ENCODE measurements at regions not wholly inside any gene's neighbourhood (a gene's known extent, or its start where the extent isn't known, plus 50 kb on each side); places are given as distances from the start of the nearest gene placed in this dataset.

DNA sequence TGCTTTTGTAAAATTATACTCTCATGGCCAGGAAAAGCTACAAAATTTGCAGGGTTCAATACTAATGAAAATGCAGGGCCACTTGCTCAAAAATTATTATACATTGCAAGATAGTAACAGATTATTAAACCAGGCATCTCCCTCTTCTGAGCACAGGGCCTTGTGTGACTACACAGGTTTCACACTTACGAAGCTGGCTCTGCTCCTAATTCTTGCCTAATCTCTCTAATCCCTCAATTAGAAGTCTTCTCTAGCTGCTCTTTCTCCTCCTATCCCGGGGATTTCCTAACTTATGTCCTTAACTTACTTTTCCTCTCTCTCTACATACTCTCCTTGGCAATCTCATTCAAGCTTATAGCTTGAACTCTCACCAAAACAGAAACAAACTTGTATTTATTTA lies 168.3 kb downstream of the AREG start:
- Histone ChIP-seq H3K27ac (no peak overlapping the region), H3K9ac (no peak overlapping the region), H3K4me3 (IDR thresholded peaks at IDR 0.05; ENCODE audit: insufficient read depth, low read depth, low read length) (no peak overlapping the region), H3K4me2 (no peak overlapping the region), H3K27me3 (ENCODE audit: insufficient read depth, low read depth) (no peaks in the 10 kb centered on the region), H3K79me2 (ENCODE audit: insufficient read depth, low read depth) (no peaks in the 10 kb centered on the region), H2AFZ (ENCODE audit: low read depth) (no peak overlapping the region), H3K36me3 (ENCODE audit: insufficient read depth) (no peaks in the 10 kb centered on the region), H4K20me1 (ENCODE audit: insufficient read depth) (no peaks in the 10 kb centered on the region), H3K4me1 (ENCODE audit: low read depth, poor library complexity, severe bottlenecking) (no peaks in the 10 kb centered on the region)
- TF ChIP-seq, protein P1, sequence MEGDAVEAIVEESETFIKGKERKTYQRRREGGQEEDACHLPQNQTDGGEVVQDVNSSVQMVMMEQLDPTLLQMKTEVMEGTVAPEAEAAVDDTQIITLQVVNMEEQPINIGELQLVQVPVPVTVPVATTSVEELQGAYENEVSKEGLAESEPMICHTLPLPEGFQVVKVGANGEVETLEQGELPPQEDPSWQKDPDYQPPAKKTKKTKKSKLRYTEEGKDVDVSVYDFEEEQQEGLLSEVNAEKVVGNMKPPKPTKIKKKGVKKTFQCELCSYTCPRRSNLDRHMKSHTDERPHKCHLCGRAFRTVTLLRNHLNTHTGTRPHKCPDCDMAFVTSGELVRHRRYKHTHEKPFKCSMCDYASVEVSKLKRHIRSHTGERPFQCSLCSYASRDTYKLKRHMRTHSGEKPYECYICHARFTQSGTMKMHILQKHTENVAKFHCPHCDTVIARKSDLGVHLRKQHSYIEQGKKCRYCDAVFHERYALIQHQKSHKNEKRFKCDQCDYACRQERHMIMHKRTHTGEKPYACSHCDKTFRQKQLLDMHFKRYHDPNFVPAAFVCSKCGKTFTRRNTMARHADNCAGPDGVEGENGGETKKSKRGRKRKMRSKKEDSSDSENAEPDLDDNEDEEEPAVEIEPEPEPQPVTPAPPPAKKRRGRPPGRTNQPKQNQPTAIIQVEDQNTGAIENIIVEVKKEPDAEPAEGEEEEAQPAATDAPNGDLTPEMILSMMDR (conservative IDR thresholded peaks at IDR 0.05; ENCODE audit: low read depth, low read length): no peak

DNA sequence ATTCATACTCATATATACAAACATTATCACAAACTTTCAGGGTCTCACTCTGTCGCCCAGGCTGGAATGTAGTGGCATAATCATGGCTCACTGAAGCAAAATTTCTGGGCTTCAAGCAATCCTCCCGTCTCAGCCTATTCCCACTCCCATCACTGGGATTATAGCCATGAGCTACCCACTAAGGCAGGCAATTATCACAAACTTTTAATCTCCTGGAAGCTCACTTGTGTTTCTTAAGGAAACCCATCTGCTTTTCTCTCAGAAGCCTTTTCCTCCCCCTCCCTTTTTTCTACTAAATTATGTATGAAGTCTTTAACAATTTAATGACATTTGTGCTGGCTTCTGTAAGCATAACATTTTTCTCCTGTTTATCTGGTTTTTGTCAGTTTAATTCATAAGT lies 170.5 kb downstream of the AREG start:
- Histone ChIP-seq H2AFZ (ENCODE audit: low read depth) (no peak overlapping the region), H3K4me3 (IDR thresholded peaks at IDR 0.05; ENCODE audit: insufficient read depth, low read depth, low read length) (no peak overlapping the region), H3K36me3 (ENCODE audit: insufficient read depth) (no peaks in the 10 kb centered on the region), H3K9ac (no peak overlapping the region), H3K79me2 (ENCODE audit: insufficient read depth, low read depth) (no peaks in the 10 kb centered on the region), H3K27me3 (ENCODE audit: insufficient read depth, low read depth) (no peaks in the 10 kb centered on the region), H3K4me1 (ENCODE audit: low read depth, poor library complexity, severe bottlenecking) (no peaks in the 10 kb centered on the region), H3K27ac (no peak overlapping the region), H4K20me1 (ENCODE audit: insufficient read depth) (no peaks in the 10 kb centered on the region), H3K4me2 (no peak overlapping the region)
- TF ChIP-seq, protein P1 (conservative IDR thresholded peaks at IDR 0.05; ENCODE audit: low read depth, low read length): no peak

DNA sequence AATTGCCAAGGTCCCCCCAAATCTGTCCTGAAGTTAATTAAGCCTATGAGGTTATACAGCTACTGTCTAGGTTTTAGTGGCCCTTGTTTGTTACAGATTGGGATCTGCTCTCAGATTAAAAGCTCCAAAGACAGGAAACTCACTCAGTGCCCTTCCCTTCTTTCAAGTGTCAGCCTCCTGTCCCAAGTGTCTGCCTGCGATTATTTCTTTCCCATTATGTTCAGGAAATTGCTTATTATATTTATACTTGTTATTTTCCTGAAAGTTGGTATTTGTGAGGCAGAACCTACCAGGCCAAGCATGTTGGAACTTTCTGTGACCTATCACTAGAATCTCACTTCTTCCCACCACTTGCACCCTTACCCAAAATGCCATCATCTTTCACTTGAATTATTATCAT lies 173.2 kb downstream of the AREG start:
- Histone ChIP-seq H3K27me3 (ENCODE audit: insufficient read depth, low read depth) (no peaks in the 10 kb centered on the region), H2AFZ (ENCODE audit: low read depth) (no peak overlapping the region), H3K36me3 (ENCODE audit: insufficient read depth) (no peaks in the 10 kb centered on the region), H3K79me2 (ENCODE audit: insufficient read depth, low read depth) (no peaks in the 10 kb centered on the region), H3K9ac (no peak overlapping the region), H4K20me1 (ENCODE audit: insufficient read depth) (no peaks in the 10 kb centered on the region), H3K27ac (no peak overlapping the region), H3K4me3 (IDR thresholded peaks at IDR 0.05; ENCODE audit: insufficient read depth, low read depth, low read length) (no peak overlapping the region), H3K4me1 (ENCODE audit: low read depth, poor library complexity, severe bottlenecking) (no peaks in the 10 kb centered on the region), H3K4me2 (no peak overlapping the region)
- TF ChIP-seq, protein P1 (conservative IDR thresholded peaks at IDR 0.05; ENCODE audit: low read depth, low read length): no peak

DNA sequence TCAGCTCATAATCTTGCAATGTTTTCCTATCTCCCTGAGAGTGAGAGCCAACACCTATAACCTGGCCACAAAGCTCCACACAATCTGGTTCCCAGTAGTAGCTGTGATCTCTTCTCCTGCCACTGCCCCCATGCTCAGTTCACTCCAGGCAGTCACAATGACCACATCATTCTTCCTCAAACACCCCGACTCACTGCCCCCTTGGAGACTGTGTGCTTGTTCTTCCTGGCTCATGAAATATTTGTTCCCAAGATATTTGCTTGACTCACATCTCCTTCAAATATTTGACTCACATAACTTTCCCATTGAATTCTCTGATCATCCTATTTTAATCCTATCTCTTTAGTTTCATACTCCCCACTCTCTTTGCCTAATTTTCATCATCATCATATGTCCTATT lies 173.7 kb downstream of the AREG start:
- Histone ChIP-seq H3K27ac (no peak overlapping the region), H3K9ac (no peak overlapping the region), H3K4me2 (no peak overlapping the region)

More for the DNA sequence above, 173.7 kb downstream of the AREG start:
- TF ChIP-seq, protein P1 (conservative IDR thresholded peaks at IDR 0.05; ENCODE audit: low read depth, low read length): no peak
- no peaks in the 10 kb centered on the region for H4K20me1 ChIP-seq (ENCODE audit: insufficient read depth)
- no peak overlapping the region for H2AFZ ChIP-seq (ENCODE audit: low read depth)
- H3K79me2 ChIP-seq (ENCODE audit: insufficient read depth, low read depth): no peaks in the 10 kb centered on the region
- H3K4me3 ChIP-seq (IDR thresholded peaks at IDR 0.05; ENCODE audit: insufficient read depth, low read depth, low read length): no peak overlapping the region
- no peaks in the 10 kb centered on the region for H3K27me3 ChIP-seq (ENCODE audit: insufficient read depth, low read depth)
- no peaks in the 10 kb centered on the region for H3K36me3 ChIP-seq (ENCODE audit: insufficient read depth)
- no peaks in the 10 kb centered on the region for H3K4me1 ChIP-seq (ENCODE audit: low read depth, poor library complexity, severe bottlenecking)
